ENCODE measurements at regions not wholly inside any gene's neighbourhood (a gene's known extent, or its start where the extent isn't known, plus 50 kb on each side); places are given as distances from the start of the nearest gene placed in this dataset.
"Not testable (repeated sequence)": the region's sequence is repeated elsewhere in the genome, so short reads cannot be mapped to it uniquely, and the experiment has no call there.

DNA sequence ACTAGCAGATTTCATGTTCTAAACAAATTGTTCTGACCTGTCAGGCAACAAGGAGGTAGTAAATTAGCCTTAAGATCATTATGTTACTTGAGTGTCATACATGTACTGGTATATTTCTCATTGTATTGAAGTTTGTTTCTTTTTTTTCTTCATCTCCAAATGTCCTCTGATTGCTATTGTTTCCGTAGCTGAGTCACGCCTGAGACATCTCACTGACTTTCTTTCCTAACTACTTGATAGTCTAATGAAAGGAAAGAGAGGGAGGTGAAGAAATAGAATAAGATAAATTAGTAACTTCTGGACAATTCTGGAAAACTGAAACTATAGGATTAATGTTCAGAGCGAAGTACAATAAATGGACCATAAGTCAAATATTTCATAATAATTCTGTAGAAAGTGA, 1049.9 kb downstream of the TSN start:
- Histone ChIP-seq H3K9me3 (ENCODE audit: control extremely low read depth in 1 of 3, control insufficient read depth in 2 of 3, insufficient read depth in 1 of 3, low read length in 2 of 3) (peaks cover 0 to 9% (median 0%) of the 10 kb centered on the region in 3 donors), H3K4me2 (replicated peaks; ENCODE audit: low read depth, low read length, poor library complexity, severe bottlenecking) (no peak overlapping the region), H3K27ac (ENCODE audit: low read length in 2 of 2) (no peak overlapping the region), H4K20me1 (ENCODE audit: control insufficient read depth, insufficient read depth, low read length, poor library complexity, severe bottlenecking) (no peaks in the 10 kb centered on the region), H3K4me3 (ENCODE audit: control extremely low read depth in 1 of 5, extremely low read depth in 1 of 5, insufficient read depth in 1 of 5, low read depth in 2 of 5, low read length in 4 of 5) (no peak overlapping the region), H3K9ac (ENCODE audit: low read length) (no peak overlapping the region), H3K27me3 (replicated peaks in 1 of 4; ENCODE audit: control extremely low read depth in 1 of 4, control insufficient read depth in 3 of 4, insufficient read depth in 4 of 4, low read length in 3 of 4) (no peaks in the 10 kb centered on the region), H2AFZ (ENCODE audit: insufficient read depth, low read depth, low read length, poor library complexity, severe bottlenecking) (no peak overlapping the region), H3K79me2 (ENCODE audit: control insufficient read depth, insufficient read depth, low read length) (no peaks in the 10 kb centered on the region), H3K36me3 (replicated peaks in 1 of 2; ENCODE audit: control extremely low read depth in 1 of 2, control insufficient read depth in 1 of 2, extremely low read depth in 1 of 2, insufficient read depth in 2 of 2, low read length in 1 of 2) (no peaks in the 10 kb centered on the region), H3K4me1 (ENCODE audit: control insufficient read depth in 2 of 2, insufficient read depth in 2 of 2, low read length in 2 of 2) (no peaks in the 10 kb centered on the region)
- H3K27ac Mint-ChIP-seq = no peak overlapping the region
- no peaks in the 10 kb centered on the region for H3K27me3 Mint-ChIP-seq
- peaks cover 4% of the 10 kb centered on the region for H3K9me3 Mint-ChIP-seq (ENCODE audit: insufficient read depth)
- ChIA-PET CTCF (no interaction called here), POLR2A (no interaction called here)
- intact Hi-C loops (cut with micrococcal nuclease) = no loop called here
- H3K4me1 Mint-ChIP-seq = no peaks in the 10 kb centered on the region
- no peak for TF ChIP-seq EZH2 (IDR thresholded peaks at IDR 0.05; ENCODE audit: borderline replicate concordance, insufficient read depth, low read depth, low read length, poor library complexity, severe bottlenecking)
- TF ChIP-seq, protein P1, sequence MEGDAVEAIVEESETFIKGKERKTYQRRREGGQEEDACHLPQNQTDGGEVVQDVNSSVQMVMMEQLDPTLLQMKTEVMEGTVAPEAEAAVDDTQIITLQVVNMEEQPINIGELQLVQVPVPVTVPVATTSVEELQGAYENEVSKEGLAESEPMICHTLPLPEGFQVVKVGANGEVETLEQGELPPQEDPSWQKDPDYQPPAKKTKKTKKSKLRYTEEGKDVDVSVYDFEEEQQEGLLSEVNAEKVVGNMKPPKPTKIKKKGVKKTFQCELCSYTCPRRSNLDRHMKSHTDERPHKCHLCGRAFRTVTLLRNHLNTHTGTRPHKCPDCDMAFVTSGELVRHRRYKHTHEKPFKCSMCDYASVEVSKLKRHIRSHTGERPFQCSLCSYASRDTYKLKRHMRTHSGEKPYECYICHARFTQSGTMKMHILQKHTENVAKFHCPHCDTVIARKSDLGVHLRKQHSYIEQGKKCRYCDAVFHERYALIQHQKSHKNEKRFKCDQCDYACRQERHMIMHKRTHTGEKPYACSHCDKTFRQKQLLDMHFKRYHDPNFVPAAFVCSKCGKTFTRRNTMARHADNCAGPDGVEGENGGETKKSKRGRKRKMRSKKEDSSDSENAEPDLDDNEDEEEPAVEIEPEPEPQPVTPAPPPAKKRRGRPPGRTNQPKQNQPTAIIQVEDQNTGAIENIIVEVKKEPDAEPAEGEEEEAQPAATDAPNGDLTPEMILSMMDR (IDR thresholded peaks at IDR 0.05) = no peak
- ATAC-seq (ENCODE audit: low read depth) (no peak), DNase-seq (no peak)
- no peak overlapping the region for H3K4me3 Mint-ChIP-seq
- no CpG with 5 or more reads among the region's 3 CpGs for WGBS (ENCODE audit: insufficient coverage)

DNA sequence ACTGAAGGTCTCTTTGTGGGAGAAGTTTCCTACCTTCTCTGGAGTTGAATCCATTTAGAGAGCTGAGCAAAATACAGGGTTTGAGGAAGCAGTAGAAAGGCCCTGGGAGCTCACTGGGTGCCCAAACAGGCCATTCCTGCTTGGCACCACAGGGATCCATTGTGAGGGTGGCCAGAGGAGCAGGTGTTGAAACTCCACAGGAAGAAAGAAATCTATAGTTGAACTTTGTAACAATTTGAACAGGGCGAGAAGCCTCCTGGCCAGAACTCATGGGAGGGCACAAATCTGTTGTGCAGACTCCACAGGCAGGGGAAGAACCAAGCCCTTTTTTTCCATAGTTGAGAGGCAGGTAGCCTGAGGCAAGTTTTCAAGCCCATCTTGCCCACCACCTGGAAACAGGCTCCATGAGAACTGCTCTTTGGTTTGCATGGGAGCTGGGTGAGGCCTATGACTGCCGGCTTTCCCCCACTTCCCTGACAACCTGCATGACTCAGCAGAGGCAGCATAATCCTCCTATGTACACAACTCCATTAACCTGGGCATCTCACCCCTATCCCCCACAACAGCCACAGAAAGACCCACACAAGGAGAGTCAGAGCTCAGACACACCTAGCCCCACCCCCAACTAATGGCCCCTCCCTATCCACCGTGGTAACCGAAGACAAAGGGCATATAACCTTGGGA, 1053.0 kb downstream of the TSN start:
- peaks cover 7% of the 10 kb centered on the region for H3K9me3 Mint-ChIP-seq (ENCODE audit: insufficient read depth)
- intact Hi-C loops (cut with micrococcal nuclease) = no loop called here
- H3K4me1 ChIP-seq (ENCODE audit: control insufficient read depth in 2 of 2, insufficient read depth in 2 of 2, low read length in 2 of 2) = no peaks in the 10 kb centered on the region
- H3K27me3 Mint-ChIP-seq = no peaks in the 10 kb centered on the region
- no peak overlapping the region for H3K27ac Mint-ChIP-seq
- no peaks in the 10 kb centered on the region for H3K79me2 ChIP-seq (ENCODE audit: control insufficient read depth, insufficient read depth, low read length)
- H3K9ac ChIP-seq (ENCODE audit: low read length) = no peak overlapping the region
- H4K20me1 ChIP-seq (ENCODE audit: control insufficient read depth, insufficient read depth, low read length, poor library complexity, severe bottlenecking) = no peaks in the 10 kb centered on the region
- no peaks in the 10 kb centered on the region for H3K27me3 ChIP-seq (replicated peaks in 1 of 4; ENCODE audit: control extremely low read depth in 1 of 4, control insufficient read depth in 3 of 4, insufficient read depth in 4 of 4, low read length in 3 of 4)
- H3K4me1 Mint-ChIP-seq = no peaks in the 10 kb centered on the region
- no peak overlapping the region for H2AFZ ChIP-seq (ENCODE audit: insufficient read depth, low read depth, low read length, poor library complexity, severe bottlenecking)
- H3K4me2 ChIP-seq (replicated peaks; ENCODE audit: low read depth, low read length, poor library complexity, severe bottlenecking) = no peak overlapping the region
- 98% methylated on average over 4 of the region's 4 CpGs for WGBS (ENCODE audit: insufficient coverage)
- TF ChIP-seq, protein P1 (IDR thresholded peaks at IDR 0.05) = no peak
- TF ChIP-seq EZH2 (IDR thresholded peaks at IDR 0.05; ENCODE audit: borderline replicate concordance, insufficient read depth, low read depth, low read length, poor library complexity, severe bottlenecking) = no peak
- ATAC-seq (ENCODE audit: low read depth) = no peak
- POLR2A ChIA-PET = no interaction called here
- H3K4me3 Mint-ChIP-seq = no peak overlapping the region
- no peaks in the 10 kb centered on the region for H3K36me3 ChIP-seq (replicated peaks in 1 of 2; ENCODE audit: control extremely low read depth in 1 of 2, control insufficient read depth in 1 of 2, extremely low read depth in 1 of 2, insufficient read depth in 2 of 2, low read length in 1 of 2)
- CTCF ChIA-PET = no interaction called here
- DNase-seq = no peak
- no peak overlapping the region for H3K4me3 ChIP-seq (ENCODE audit: control extremely low read depth in 1 of 5, extremely low read depth in 1 of 5, insufficient read depth in 1 of 5, low read depth in 2 of 5, low read length in 4 of 5)
- peaks cover 0 to 9% (median 0%) of the 10 kb centered on the region in 3 donors for H3K9me3 ChIP-seq (ENCODE audit: control extremely low read depth in 1 of 3, control insufficient read depth in 2 of 3, insufficient read depth in 1 of 3, low read length in 2 of 3)
- no peak overlapping the region for H3K27ac ChIP-seq (ENCODE audit: low read length in 2 of 2)

DNA sequence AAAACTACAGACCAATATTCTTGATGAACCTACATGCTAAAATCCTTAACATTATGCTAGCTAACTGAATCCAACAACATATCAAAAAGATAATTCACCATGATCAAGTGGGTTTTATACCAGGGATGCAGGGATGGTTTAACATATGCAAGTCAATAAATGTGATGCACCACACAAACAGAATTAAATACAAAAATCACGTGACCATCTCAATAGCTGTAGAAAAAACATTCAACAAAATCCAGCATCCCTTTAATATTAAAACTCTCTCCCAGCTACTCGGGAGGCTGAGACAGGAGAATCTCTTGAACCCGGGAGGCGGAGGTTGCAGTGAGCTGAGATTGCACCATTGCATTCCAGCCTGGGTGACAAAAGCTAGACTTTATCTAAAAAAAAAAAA, 1056.8 kb downstream of the TSN start:
- H4K20me1 ChIP-seq (ENCODE audit: control insufficient read depth, insufficient read depth, low read length, poor library complexity, severe bottlenecking); DNase-seq; H3K9me3 ChIP-seq (ENCODE audit: control extremely low read depth in 1 of 3, control insufficient read depth in 2 of 3, insufficient read depth in 1 of 3, low read length in 2 of 3); H3K4me3 ChIP-seq (ENCODE audit: control extremely low read depth in 1 of 5, extremely low read depth in 1 of 5, insufficient read depth in 1 of 5, low read depth in 2 of 5, low read length in 4 of 5); H3K36me3 ChIP-seq (replicated peaks in 1 of 2; ENCODE audit: control extremely low read depth in 1 of 2, control insufficient read depth in 1 of 2, extremely low read depth in 1 of 2, insufficient read depth in 2 of 2, low read length in 1 of 2); H3K9ac ChIP-seq (ENCODE audit: low read length); H3K4me1 Mint-ChIP-seq; POLR2A ChIA-PET; H3K9me3 Mint-ChIP-seq (ENCODE audit: insufficient read depth); H3K4me1 ChIP-seq (ENCODE audit: control insufficient read depth in 2 of 2, insufficient read depth in 2 of 2, low read length in 2 of 2); H3K4me2 ChIP-seq (replicated peaks; ENCODE audit: low read depth, low read length, poor library complexity, severe bottlenecking); CTCF ChIA-PET; H3K27ac Mint-ChIP-seq; H3K27ac ChIP-seq (ENCODE audit: low read length in 2 of 2); ATAC-seq (ENCODE audit: low read depth); H3K27me3 Mint-ChIP-seq; H3K27me3 ChIP-seq (replicated peaks in 1 of 4; ENCODE audit: control extremely low read depth in 1 of 4, control insufficient read depth in 3 of 4, insufficient read depth in 4 of 4, low read length in 3 of 4); H3K4me3 Mint-ChIP-seq; intact Hi-C loops (cut with micrococcal nuclease); H2AFZ ChIP-seq (ENCODE audit: insufficient read depth, low read depth, low read length, poor library complexity, severe bottlenecking); H3K79me2 ChIP-seq (ENCODE audit: control insufficient read depth, insufficient read depth, low read length): not testable (repeated sequence)
- no CpG with 5 or more reads among the region's 4 CpGs for WGBS (ENCODE audit: insufficient coverage)
